MCF 10A (cell line): ENCODE measurements at regions not wholly inside any gene's neighbourhood (a gene's known extent, or its start where the extent isn't known, plus 50 kb on each side); places are given as distances from the start of the nearest gene placed in this dataset.

Experiments used
- BruUV-seq: library from RNA; stranded (reverse); fragments of 400-500 nt; replicated peaks from 2 replicates; lab custom pipeline; 2021; lab: Mats Ljungman, UMichigan
- CTCF ChIA-PET: fragments of 300-600 bp; sonication (Branson Sonifier 250); formaldehyde crosslinking; extraction: SDS; loops from one replicate; lab custom pipeline; 2021; ENCODE audit warnings: antibody characterized with exemption, inconsistent platforms; lab: Yijun Ruan, JAX
- POLR2A ChIA-PET: fragments of 300-600, 350-650 bp; sonication (Branson Sonifier 250); formaldehyde crosslinking; extraction: SDS; loops from one replicate; lab custom pipeline; 2020; ENCODE audit warnings: antibody characterized with exemption, inconsistent platforms; lab: Yijun Ruan, JAX
- DNase-seq: peaks from one replicate; pipeline ENCODE4 v3.0.0-alpha.2; 2018; ENCODE audit not compliant: unreplicated experiment
- H3K27ac Mint-ChIP-seq: one replicate; pipeline ENCODE4 v1.8.0; 2022; ENCODE audit warnings: mild to moderate bottlenecking, low read depth, mixed read lengths; ENCODE audit not compliant: unreplicated experiment
- H3K27me3 Mint-ChIP-seq: one replicate; pipeline ENCODE4 v1.8.0; 2022; ENCODE audit warnings: mixed read lengths; ENCODE audit not compliant: insufficient read depth, unreplicated experiment
- H3K36me3 Mint-ChIP-seq: one replicate; pipeline ENCODE4 v1.8.0; 2022; ENCODE audit warnings: mild to moderate bottlenecking, moderate library complexity, mixed read lengths; ENCODE audit not compliant: insufficient read depth, unreplicated experiment
- H3K4me1 Mint-ChIP-seq: one replicate; pipeline ENCODE4 v1.8.0; 2022; ENCODE audit warnings: mixed read lengths; ENCODE audit not compliant: insufficient read depth, unreplicated experiment
- H3K4me3 Mint-ChIP-seq: one replicate; pipeline ENCODE4 v1.8.0; 2022; ENCODE audit warnings: mild to moderate bottlenecking, moderate library complexity, mixed read lengths; ENCODE audit not compliant: unreplicated experiment
- H3K9me3 Mint-ChIP-seq: one replicate; pipeline ENCODE4 v1.8.0; 2022; ENCODE audit warnings: mixed read lengths; ENCODE audit not compliant: unreplicated experiment
- intact Hi-C: fragments of 100-400 bp; cut with micrococcal nuclease; formaldehyde crosslinking; loops from 2 replicates; pipeline ENCODE4 v1.14.1; 2022
- TF ChIP-seq, protein P1 (sequence below): fragments of 200-600 bp; IDR thresholded peaks from one replicate; pipeline ENCODE4 v1.8.0; 2022; ENCODE audit warnings: antibody characterized with exemption, mild to moderate bottlenecking; ENCODE audit not compliant: unreplicated experiment

GRCh38 chr3:59542276-59542675 is 492.5 kb upstream of the CFAP20DC start:
- Mint-ChIP-seq H3K4me3 (no peak overlapping the region), H3K27ac (no peak overlapping the region), H3K9me3 (no peaks in the 10 kb centered on the region), H3K36me3 (peaks cover 6% of the 10 kb centered on the region), H3K4me1 (peaks cover 17% of the 10 kb centered on the region), H3K27me3 (no peaks in the 10 kb centered on the region)
- DNase-seq, result no peak
- BruUV-seq, result no TSS peak
- intact Hi-C loops, result no loop called here
- POLR2A ChIA-PET, result interaction anchor here (1.2 kb wide), 1 partner anchor 24 kb away, joined by 4 read pairs; no protein-coding TSS in a partner anchor
- TF ChIP-seq, protein P1, sequence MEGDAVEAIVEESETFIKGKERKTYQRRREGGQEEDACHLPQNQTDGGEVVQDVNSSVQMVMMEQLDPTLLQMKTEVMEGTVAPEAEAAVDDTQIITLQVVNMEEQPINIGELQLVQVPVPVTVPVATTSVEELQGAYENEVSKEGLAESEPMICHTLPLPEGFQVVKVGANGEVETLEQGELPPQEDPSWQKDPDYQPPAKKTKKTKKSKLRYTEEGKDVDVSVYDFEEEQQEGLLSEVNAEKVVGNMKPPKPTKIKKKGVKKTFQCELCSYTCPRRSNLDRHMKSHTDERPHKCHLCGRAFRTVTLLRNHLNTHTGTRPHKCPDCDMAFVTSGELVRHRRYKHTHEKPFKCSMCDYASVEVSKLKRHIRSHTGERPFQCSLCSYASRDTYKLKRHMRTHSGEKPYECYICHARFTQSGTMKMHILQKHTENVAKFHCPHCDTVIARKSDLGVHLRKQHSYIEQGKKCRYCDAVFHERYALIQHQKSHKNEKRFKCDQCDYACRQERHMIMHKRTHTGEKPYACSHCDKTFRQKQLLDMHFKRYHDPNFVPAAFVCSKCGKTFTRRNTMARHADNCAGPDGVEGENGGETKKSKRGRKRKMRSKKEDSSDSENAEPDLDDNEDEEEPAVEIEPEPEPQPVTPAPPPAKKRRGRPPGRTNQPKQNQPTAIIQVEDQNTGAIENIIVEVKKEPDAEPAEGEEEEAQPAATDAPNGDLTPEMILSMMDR, result no peak
- CTCF ChIA-PET, result interaction anchor here (0.8 kb wide), 1 partner anchor 15 kb away, joined by 3 read pairs; no protein-coding TSS in a partner anchor

DNA sequence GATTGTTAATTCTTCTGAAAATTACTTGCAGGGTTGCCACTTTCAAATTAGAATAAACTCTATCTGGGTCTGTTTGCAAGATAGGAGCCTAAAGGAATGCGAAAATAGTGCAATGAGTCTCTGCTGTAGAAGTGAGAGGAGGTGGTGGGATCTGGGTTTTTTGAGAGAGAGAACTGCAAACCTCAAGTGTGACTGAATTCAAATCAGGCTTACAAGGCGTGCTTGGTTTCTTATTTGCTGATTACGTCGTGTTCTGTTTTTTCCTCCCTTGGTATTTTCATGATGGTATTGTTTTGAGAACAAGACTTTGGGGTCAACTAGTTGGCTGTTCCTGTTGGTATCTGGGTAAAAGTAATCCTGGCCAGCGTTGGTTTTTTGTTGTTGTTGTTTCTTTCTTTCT is 490.9 kb upstream of the CFAP20DC start:
- Mint-ChIP-seq H3K9me3 (no peaks in the 10 kb centered on the region), H3K27me3 (no peaks in the 10 kb centered on the region), H3K36me3 (peaks cover 6% of the 10 kb centered on the region), H3K27ac (peak overlapping the region; percentile 4), H3K4me1 (peaks cover 22% of the 10 kb centered on the region), H3K4me3 (peak overlapping the region; percentile 38)
- ChIA-PET CTCF (no interaction called here), POLR2A (interaction anchor here (0.7 kb wide), 2 partner anchors 15 to 124 kb away, joined by 3 read pairs; no protein-coding TSS in a partner anchor)
- intact Hi-C loops, result no loop called here
- TF ChIP-seq, protein P1, result no peak
- BruUV-seq, result no TSS peak
- DNase-seq, result no peak

DNA sequence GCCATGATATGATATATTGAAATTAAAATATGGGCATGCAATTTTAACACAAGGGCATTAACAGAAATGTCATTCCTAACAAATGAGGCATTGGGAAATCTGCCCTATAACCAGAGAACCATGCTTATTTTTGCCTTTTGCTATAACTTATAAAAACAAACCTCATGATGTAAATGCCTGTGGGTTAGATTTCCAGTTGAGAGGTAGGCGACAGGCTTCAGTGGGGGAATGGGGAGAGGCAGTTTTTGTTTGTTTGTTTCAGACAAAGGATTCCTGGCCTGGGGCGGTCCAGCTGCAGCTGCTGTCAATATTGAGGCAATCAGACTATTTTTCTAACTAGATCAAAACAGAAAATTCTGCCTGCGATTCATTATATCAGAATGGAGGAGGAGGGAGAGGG is 490.4 kb upstream of the CFAP20DC start:
- no peaks in the 10 kb centered on the region for H3K9me3 Mint-ChIP-seq
- ChIA-PET POLR2A (interaction anchor here (0.7 kb wide), 2 partner anchors 15 to 124 kb away, joined by 3 read pairs; no protein-coding TSS in a partner anchor), CTCF (interaction anchor here (0.6 kb wide), 1 partner anchor 9 kb away, joined by 3 read pairs; no protein-coding TSS in a partner anchor)
- intact Hi-C loops, result no loop called here
- peaks cover 24% of the 10 kb centered on the region for H3K4me1 Mint-ChIP-seq
- peak; percentile 40 for DNase-seq
- H3K27me3 Mint-ChIP-seq, result no peaks in the 10 kb centered on the region
- peaks cover 6% of the 10 kb centered on the region for H3K36me3 Mint-ChIP-seq
- TF ChIP-seq, protein P1, result no peak
- peak overlapping the region; percentile 4 for H3K27ac Mint-ChIP-seq
- BruUV-seq, result no TSS peak
- no peak overlapping the region for H3K4me3 Mint-ChIP-seq

DNA sequence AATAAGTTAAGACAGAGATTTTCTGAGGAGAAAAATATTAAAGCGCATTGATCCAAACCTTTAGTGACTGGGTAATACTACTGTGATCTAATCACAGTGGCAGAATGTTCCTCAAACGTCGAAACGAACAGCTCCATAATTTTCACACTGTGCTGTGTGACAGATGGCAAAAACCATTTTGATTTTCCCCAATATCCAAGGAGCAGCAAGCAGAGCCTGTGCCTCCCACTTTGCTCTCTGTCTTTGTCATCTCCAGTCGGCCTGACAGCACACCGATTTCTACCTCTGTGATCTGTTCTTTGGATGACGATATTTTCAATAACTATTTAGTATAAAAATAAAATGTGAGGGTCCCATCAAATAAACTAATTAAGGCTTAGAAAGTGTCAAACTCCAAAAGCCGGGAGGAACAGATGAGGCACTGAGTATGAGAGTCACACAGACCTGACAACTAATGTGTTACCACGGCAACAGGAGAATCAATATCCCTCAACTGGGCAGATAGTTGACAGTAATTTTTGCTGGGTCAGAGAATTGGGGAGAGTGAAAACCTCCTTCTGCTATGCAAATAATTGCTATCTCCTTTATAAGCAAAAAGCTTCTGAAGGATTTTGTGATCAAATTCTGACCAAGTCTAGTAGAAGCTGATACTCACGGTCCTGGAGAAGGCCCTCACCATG is 489.1 kb upstream of the CFAP20DC start:
- Mint-ChIP-seq H3K36me3 (peaks cover 6% of the 10 kb centered on the region), H3K27ac (no peak overlapping the region), H3K27me3 (no peaks in the 10 kb centered on the region), H3K4me3 (no peak overlapping the region), H3K9me3 (no peaks in the 10 kb centered on the region), H3K4me1 (peaks cover 24% of the 10 kb centered on the region)
- ChIA-PET POLR2A (no interaction called here), CTCF (no interaction called here)
- DNase-seq, result no peak
- no TSS peak for BruUV-seq
- intact Hi-C loops, result no loop called here
- TF ChIP-seq, protein P1, result no peak
